HG03558 (cell line): ENCODE measurements at regions not wholly inside any gene's neighbourhood (a gene's known extent, or its start where the extent isn't known, plus 50 kb on each side); places are given as distances from the start of the nearest gene placed in this dataset.
"Not testable (repeated sequence)": the region's sequence is repeated elsewhere in the genome, so short reads cannot be mapped to it uniquely, and the experiment has no call there.

ENCODE experiments used
- ATAC-seq: cut with Tn5 transposase; IDR thresholded peaks from one replicate; pipeline ENCODE4 v1.9.1; 2021; ENCODE audit warnings: moderate number of reproducible peaks; ENCODE audit not compliant: unreplicated experiment; ENCODE audit errors: extremely low read depth

DNA sequence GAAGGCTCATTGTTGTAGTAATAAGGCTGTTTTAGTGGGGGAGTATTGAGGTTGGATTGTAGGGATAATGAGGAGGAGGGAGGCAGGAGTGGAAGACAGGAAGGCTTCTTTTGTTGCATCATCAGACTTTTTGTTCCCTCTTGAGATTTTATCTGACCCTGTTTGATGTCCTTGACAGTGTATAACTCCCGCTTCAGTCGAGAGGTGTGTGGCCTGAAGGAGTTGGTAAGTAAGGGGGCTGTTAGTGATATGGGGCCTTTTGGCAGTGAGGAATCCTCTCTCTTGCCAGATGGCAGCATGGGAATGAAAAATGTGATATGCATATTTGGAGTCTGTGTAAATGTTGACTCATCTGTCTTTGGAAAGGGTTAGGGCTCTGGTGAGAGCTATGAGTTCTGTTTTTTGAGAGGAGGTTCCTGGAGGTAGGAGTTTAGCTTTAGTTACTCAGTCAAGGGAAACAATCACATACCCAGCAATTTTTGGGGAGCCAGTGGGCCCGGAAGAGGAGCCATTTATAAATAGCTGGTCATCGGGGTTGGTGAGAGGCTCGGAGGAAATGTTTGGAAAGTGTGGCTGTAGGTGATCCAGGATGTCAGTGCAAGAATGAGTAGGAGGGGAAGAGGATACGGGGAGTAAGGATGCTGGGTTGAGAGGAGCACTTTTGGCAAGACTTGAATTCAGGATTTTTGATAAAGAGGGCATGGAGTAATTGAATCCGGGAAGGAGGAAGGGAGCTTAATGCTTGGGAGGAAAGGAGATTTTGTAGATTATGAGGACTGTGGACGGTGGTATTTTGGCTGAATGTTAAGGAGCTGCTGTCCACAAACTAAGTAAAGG is 136.7 kb upstream of the ETV3 start:
- no peak for ATAC-seq

DNA sequence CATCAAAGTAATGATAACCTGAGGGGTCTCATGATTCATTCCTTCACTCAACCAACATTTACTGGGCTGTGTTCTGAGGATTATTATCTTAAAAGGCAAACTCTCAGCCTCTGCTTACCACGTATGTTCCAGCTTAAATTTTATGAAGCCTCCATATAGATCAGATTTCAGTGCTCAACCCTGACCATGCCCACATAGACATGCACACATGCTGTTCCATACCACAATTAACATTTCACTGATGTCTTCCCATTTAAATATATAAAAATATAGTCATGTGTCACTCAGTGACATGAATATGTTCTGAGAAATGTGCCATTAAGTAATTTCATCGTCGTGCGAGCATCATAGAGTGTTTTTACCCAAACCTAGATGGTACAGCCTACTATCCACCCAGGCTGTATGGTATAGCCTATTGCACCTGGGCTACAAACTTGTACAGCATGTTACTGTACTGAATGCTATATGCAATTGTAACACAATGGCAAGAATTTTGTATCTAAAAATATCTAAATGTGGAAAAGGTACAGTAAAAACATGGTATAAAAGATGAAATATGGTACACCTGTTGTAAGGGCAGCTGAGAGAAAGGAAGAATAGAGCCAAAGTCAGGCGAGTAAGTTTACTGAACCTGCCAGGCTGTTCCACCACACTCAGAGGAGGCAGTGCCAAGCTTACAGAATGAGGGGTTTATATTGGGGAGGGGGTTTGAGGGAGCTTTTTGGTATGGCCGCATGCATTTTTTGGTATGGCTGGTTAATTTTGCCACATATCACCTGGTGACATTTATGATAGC is 134.7 kb upstream of the ETV3 start:
- no peak for ATAC-seq

DNA sequence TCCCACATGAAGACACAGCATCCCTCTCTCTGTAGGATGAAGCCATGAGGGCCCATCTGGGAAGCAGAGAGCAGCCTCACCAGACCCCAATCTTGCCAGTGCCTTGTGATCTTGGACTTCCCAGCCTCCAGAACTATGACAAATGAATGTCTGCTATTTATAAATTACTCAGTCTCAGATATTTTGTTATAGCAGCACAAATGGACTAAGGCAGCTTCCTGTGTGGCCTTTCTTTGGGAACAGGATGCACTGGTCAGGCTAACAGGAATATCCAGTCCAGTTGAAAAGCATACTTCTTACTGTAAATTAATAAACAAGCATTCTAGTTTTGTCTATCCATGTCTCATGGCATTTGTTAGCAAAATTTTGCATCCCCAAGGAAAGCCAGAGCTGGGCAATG is 134.1 kb upstream of the ETV3 start:
- ATAC-seq = no peak

DNA sequence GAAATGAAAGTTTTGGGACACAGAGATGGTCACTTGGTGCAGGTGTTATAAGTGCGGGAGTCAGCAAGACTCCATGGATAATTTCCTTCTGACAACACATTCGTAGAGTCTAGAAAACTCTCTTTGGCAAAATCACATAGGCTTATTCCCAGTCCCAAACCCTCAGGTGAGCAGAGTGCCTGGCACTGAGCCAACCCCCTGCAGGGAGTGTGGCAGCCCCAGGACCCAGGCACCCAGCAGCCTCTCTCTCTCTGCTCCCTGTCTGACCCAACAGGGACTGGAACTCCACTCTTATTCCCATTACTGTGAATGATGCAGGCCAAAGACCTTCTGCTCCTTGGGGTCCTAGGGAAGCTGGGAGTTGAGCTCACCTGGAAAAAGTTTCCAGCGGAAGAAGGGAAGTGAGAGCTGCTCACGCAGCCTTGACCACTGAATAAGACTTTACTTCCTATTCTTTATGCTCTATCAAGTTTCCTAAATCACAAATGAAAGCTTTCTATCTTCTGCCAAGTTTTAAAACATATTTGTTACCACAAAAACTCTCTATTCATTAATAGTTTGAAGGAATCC is 132.6 kb upstream of the ETV3 start:
- ATAC-seq = no peak

DNA sequence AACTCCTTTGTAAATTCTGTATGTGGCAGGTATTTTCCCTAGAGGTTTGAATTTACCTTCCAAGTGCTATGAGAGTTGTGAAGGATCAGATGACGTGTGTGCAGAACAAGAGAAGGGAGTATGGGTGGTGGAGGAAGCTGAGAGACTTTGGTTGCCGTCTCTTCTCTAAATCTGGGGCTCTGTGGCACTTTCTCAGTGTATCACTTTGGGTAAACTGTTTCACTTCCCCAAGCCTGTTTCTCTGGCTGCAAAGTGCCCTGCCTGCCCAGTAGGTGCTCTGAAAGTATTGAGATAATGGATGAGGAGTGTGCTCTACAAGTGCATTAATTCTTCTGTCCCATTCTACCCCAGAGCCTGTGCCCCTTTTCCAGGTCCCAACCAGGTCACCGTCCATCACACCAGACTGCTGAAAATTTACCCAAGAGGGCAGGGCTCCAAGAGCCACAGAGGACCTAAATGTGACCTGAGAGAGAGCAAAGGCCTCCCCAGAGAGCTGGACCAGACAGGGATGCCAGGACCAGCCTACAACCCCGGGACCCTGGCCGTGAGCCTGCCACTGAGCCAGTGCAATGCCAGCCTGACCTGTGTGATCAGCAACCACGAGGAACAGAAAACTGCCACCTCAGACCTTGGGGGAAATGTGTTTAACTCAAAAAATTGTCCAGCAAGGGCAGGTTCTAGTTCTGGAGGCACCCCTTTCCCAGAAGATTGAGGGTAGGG is 131.6 kb upstream of the ETV3 start:
- ATAC-seq = no peak

DNA sequence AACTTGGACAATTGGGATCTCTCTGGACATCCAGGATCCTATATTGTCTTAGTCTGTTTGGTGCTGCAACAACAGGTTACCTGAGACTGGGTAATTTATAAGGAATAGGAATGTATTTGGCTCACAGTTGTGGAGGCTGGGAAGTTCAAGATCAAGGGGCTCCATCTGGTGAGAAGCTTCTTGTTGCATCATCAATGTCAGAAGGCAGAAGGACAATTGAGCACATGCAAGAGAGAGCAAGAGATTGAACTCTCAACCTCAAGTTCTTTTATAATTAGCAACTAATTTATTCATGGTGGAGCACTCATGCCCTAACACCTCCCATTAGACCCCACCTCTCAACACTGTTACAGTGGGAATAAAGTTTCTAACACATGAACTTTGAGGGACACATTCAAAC is 124.7 kb upstream of the ETV3 start:
- no peak for ATAC-seq

DNA sequence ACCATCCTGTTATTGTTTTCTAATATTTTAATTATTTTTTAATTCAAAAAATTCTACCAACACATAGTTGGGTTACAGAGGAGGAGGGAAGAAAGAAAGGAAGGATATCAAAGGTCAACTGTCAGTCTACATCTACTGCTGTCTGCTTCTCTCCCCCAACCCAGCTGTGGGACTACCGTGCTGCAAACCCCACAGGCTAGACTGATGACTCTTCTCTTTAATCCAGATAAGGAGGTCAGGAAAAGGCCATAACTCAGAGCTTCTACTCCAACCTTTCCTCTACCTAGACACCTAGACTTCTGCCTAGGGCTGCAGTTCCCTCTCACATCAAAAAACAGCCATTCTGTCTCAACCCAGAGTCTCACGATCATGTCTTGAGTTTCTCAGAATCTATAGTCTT is 124.2 kb upstream of the ETV3 start:
- no peak for ATAC-seq

DNA sequence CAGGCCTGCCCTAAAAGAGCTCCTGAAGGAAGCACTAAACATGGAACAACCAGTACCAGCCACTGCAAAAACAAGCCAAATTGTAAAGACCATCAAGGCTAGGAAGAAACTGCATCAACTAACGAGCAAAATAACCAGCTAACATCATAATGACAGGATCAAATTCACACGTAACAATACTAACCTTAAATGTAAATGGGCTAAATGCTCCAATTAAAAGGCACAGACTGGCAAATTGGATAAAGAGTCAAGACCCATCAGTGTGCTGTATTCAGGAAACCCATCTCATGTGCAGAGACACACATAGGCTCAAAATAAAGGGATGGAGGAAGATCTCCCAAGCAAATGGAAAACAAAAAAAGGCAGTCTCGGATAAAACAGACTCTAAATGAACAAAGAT is 117.7 kb upstream of the ETV3 start:
- not testable (repeated sequence) for ATAC-seq

DNA sequence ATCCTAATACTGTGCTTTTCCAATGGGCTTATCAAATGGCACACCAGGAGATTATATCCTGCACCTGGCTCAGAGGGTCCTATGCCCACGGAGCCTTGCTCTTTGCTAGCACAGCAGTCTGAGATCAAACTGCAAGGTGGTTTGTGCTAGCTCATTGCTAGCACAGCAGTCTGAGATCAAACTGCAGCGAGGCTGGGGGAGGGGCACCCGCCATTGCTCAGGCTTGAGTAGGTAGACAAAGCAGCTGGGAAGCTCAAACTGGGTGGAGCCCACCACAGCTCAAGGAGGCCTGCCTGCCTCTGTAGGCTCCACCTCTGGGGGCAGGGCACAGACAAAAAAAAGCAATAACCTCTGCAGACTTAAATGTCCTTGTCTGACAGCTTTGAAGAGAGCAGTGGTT is 116.0 kb upstream of the ETV3 start:
- ATAC-seq = not testable (repeated sequence)

DNA sequence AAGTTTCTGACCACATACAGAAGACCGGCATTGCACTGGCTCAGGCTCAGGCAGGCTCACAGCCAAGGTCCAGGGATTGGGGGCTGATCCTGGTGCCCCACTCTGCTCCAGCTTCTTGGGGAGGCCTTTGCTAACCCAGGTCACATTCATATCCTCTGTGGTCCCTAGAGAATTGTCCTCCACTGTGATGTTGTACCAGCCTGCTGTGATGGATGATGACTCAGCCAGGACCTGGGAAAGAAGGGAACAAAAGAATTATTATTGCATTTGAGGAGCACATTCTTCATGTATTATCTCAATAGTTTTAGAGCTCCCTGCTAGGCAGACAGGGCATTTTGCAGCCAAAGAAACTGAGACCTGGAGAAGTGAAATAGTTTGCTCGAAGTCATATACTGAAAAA is 114.3 kb upstream of the ETV3 start:
- ATAC-seq = no peak

DNA sequence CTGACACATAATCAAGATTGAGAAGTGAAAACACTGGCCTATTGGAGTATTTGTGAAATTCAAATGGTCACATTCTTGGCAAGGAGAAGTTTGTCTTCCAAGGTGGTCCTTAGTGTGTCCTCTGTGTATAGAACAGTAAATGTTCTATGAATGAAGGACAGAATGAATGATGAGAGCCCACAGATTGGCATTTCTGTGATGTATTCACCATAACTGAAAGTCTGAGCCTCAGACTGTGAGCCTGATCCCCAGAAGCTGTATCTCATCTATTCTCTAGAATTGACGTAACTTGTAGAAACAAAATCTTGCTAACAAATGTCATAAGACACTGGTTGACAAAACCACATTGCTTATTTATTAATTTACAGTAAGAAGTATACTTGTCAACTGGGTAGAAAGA is 111.5 kb upstream of the ETV3 start:
- no peak for ATAC-seq

DNA sequence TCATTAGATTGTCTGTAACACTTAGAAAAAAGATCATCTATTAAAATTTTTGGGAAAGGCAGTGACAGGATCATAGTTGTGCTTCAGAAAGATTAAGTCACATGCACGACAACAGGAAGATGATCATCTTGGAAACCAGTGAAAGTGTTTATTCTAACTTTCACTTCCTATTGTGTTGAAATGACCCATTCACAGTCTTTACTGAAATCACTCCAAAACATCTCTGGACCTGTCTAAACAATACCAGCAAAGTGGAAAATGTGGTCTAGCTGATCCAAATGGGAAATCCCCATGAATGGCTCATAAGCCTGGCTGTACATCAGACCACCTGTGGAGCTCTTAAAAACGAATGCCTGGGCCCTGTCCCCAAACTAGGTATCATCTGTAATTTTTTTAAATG is 111.1 kb upstream of the ETV3 start:
- ATAC-seq = peak; percentile 56

DNA sequence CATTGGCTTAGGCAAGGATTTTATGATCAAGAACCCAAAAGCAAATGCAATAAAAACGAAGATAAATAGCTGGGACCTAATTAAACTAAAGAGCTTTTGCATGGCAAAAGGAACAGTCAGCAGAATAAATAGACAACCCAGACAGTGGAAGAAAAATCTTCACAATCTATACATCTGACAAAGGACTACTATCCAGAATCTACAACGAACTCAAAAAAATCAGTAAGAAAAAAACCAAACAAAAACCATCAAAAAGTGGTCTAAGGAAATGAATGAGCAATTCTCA is 109.5 kb upstream of the ETV3 start:
- not testable (repeated sequence) for ATAC-seq

DNA sequence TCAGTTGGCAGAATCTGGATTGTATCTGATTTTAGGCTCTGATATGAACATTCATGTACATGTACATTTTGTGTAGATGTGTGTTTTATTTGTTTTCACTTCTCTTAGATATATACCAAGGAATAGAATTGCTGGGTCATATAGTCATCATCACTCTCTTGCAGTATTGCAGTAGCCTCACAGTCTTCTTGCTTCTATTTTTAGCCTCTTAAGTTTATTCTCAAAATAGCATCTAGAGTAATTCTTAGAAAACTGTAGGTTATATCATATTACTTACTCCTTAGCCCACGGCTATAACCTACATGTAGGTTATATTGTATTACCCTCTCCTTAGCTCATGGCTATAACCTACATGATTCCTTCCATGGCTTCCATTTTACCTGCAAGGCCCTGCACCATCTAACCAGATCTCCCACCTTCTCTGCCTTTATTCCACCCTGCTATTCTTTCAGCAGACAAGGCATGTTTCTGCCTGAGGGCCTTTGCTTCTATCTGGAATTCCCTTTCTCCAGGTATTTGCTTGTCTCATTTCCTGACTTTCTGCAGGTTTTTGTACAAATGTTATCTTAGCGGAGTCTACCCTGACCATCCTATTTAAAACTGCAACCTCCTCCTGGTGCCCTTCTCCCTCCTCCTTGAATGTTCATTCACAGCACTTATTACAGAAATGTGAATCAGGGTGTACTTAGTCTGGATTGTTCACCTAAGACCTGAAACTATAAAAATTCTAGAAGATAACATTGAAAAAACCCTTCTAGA is 109.0 kb upstream of the ETV3 start:
- no peak for ATAC-seq

DNA sequence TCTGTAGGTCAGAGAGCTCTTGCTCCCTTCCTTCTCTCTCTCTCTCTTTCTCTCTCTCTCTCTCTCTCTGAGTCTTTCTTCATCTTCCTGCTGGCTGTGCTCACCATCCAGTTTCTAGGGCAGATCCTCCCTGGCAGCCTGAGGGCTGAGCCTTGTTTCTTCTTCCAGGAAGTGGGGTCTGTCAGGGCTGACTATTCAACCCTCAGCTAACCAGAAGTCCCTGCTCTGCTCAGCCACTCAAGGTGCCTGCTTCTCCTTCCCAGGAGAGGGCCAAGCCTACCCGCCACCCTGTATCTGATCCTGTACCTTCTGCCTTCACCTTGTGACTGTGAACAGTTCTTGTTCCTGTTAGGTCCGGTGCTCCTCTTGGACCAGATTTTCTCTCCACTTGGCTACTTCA is 107.6 kb upstream of the ETV3 start:
- no peak for ATAC-seq

DNA sequence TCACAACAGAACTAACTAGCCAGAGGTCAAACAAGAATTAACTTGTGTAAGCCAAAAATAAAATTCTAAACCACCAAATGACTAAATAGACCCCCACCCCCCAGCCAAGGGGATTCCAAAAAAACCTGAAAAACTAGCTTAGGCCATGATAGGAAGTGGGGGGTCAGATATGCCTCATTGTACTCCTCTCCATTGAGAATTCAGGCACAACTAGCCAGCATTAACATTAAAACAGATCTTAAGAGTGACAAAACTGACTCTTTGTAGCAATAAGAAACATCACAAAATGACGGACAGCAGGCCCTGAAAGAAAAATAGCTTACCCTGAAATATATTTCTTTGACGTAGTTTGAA is 103.0 kb upstream of the ETV3 start:
- no peak for ATAC-seq

DNA sequence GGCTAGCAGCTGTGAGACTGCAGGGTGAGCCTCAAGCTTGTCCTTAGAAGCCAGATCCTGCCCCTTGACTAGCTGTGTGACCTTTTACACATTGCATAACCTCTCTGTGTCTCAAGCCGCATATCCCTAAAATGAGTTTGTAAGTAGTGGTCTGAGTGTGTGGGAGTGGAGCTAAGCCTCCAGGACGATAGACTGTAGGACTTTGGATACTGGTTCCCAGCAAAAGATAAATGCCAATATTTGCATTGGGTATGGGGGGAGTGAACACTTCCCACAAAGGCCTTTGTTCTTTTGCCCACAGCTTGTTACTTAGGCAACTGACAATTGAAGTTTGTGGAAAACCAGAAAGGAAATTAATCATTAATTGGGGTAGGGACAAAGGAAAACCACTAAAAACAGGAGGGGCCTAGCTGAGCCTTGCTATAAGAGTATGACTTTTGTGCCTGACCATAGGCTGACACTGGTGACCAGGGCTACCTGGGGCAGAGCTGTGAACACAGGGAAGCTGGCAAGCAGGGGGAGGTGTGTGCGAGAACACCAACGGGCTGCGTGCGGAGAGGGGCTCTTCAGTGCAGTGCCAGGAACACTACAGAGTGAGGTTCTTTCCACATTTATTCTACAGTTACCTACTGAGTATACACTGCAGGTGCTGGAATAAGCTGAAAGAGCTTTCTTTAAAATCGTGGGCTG is 102.4 kb upstream of the ETV3 start:
- ATAC-seq = no peak

DNA sequence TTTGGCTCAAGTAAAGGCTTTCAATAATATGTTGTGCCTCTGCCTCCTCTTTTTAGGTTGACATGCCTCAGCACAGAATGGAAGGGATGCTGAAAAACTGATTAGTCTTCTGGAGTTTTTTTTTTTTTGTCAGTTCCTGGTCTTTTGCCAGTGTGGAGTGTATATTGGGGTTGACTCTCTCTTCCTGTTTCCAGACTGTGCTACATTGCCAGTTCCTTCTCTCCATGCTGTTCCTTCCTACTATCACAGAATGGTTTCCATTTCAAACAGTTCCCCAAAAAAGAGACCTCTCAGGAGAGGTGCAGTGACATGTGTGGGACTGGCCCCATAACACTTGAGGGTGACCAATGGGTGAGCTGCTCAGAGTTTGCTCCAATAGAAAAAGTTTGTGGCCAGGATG is 101.7 kb upstream of the ETV3 start:
- ATAC-seq = no peak

DNA sequence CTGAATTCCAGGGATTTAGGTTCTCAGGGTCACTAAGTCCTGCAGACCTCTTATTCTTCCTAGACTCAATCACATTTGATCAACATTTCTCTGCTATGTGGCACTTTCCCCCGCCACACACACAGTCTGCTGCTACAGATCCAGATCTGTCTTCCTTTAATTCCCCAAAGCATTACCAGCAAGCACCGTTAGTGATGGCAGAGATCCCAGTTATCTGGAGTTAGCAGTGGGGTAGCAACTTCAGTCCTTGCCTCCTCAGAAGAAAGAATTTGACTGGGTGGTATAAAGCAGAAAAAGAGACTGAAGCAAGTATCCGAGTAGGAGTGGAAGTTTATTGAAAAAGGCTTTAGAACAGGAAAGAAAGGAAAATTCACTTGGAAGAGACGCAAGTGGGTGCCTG is 100.4 kb upstream of the ETV3 start:
- no peak for ATAC-seq

DNA sequence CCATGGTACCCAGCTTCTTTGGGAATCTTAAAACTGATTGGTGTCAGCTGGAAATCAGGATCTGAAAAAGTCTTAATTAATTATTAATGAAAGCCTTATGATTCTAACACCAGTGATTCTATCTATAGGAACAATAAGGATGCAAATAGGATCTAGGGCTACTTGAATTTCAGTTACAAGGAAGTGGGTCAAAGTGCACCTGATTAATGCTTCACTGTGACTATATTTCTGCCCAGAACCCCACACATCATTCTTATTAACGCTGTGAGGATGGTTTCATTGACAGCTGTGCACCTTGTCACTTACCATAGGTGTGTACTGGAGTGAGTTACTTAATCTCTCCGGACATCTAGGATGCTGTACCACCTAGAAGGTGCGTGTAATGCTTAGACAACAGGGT is 99.8 kb upstream of the ETV3 start:
- ATAC-seq = no peak
